Uterus (tissue), 3 donors: ENCODE measurements at regions not wholly inside any gene's neighbourhood (a gene's known extent, or its start where the extent isn't known, plus 50 kb on each side); places are given as distances from the start of the nearest gene placed in this dataset.

Experiments used
- DNase-seq, 2 donors: peaks; one replicate each; pipeline ENCODE4 v3.0.0-alpha.2; 2019 to 2020
- H3K27ac ChIP-seq, 2 donors: fragments of 200-600 bp; sonication (generic); 1 replicate in 1 of 2; 2 replicates in 1 of 2; pipeline ENCODE4 v1.5.1; 2016 to 2018
- H3K27me3 ChIP-seq, 2 donors: fragments of 200-600 bp; sonication (generic); one replicate each; pipeline ENCODE4 v1.5.1; 2018 to 2019; ENCODE audit warnings: control low read depth in 1 of 2
- H3K36me3 ChIP-seq, 2 donors: fragments of 200-600 bp; sonication (generic); one replicate each; pipeline ENCODE4 v1.5.1; 2019; ENCODE audit warnings: control low read depth in 1 of 2
- H3K4me1 ChIP-seq, 2 donors: fragments of 200-600 bp; sonication (generic); one replicate each; pipeline ENCODE4 v1.5.1; 2018 to 2019; ENCODE audit warnings: control low read depth in 1 of 2
- H3K4me3 ChIP-seq, 2 donors: fragments of 200-600 bp; sonication (generic); 1 replicate in 1 of 2; 2 replicates in 1 of 2; pipeline ENCODE4 v1.5.1; 2018 to 2019; ENCODE audit warnings: mild to moderate bottlenecking in 1 of 2
- H3K9me3 ChIP-seq, 2 donors: fragments of 200-600 bp; sonication (generic); one replicate each; pipeline ENCODE4 v1.5.1; 2019; ENCODE audit warnings: control low read depth in 1 of 2
- CTCF ChIP-seq, 4 experiments: fragments of 200-600 bp in 2 of 4; fragments of 450-650 bp in 2 of 4; sonication (generic) in 2 of 4; IDR thresholded peaks; one replicate each; pipeline ENCODE4 v1.5.1; 2016 to 2019; ENCODE audit warnings: antibody characterized with exemption in 4 of 4, mild to moderate bottlenecking in 2 of 4, moderate library complexity in 1 of 4
- POLR2A ChIP-seq, 2 donors: fragments of 450-650 bp; IDR thresholded peaks; one replicate each; pipeline ENCODE4 v1.6.1; 2016; ENCODE audit warnings: antibody characterized with exemption in 2 of 2, mild to moderate bottlenecking in 1 of 2, moderate library complexity in 1 of 2
- intact Hi-C: fragments of 100-400 bp; cut with DNase I; formaldehyde crosslinking; loops from one replicate; pipeline ENCODE4 v1.15.1; 2023; ENCODE audit warnings: low total_unique reads
- donor health status: DM: yes; HTN: yes; CAD: no.

- Histone ChIP-seq H3K4me3 (no peak overlapping the region), H3K36me3 (no peaks in the 10 kb centered on the region), H3K27me3 (no peaks in the 10 kb centered on the region), H3K27ac (no peak overlapping the region), H3K9me3 (no peaks in the 10 kb centered on the region), H3K4me1 (no peaks in the 10 kb centered on the region)
- TF ChIP-seq CTCF (IDR thresholded peaks at IDR 0.05) (no peak), POLR2A (IDR thresholded peaks at IDR 0.05) (no peak)
- intact Hi-C loops, result no loop called here
- no peak for DNase-seq
Observed at GRCh38 chr20:12928358-12928754, 80.4 kb upstream of the SPTLC3 start.

GRCh38 chr20:12928755-12929401 is 79.9 kb upstream of the SPTLC3 start:
- Histone ChIP-seq H3K27me3 (no peaks in the 10 kb centered on the region), H3K9me3 (no peaks in the 10 kb centered on the region), H3K4me1 (no peaks in the 10 kb centered on the region), H3K27ac (no peak overlapping the region), H3K4me3 (no peak overlapping the region), H3K36me3 (no peaks in the 10 kb centered on the region)
- intact Hi-C loops, result no loop called here
- TF ChIP-seq POLR2A (IDR thresholded peaks at IDR 0.05) (no peak), CTCF (IDR thresholded peaks at IDR 0.05) (no peak)
- DNase-seq, result no peak

GRCh38 chr20:12936020-12936419 is 72.8 kb upstream of the SPTLC3 start:
- H3K4me3 ChIP-seq, result no peak overlapping the region
- DNase-seq, result no peak

GRCh38 chr20:12936524-12936923 is 72.2 kb upstream of the SPTLC3 start:
- Histone ChIP-seq H3K36me3 (no peaks in the 10 kb centered on the region), H3K4me1 (no peaks in the 10 kb centered on the region), H3K9me3 (no peaks in the 10 kb centered on the region), H3K27me3 (no peaks in the 10 kb centered on the region), H3K4me3 (no peak overlapping the region), H3K27ac (no peak overlapping the region)
- intact Hi-C loops, result no loop called here
- TF ChIP-seq POLR2A (IDR thresholded peaks at IDR 0.05) (no peak), CTCF (IDR thresholded peaks at IDR 0.05) (no peak)
- DNase-seq, result no peak

More at GRCh38 chr20:12936020-12936419, 72.8 kb upstream of the SPTLC3 start:
- Histone ChIP-seq H3K27me3 (no peaks in the 10 kb centered on the region), H3K4me1 (no peaks in the 10 kb centered on the region), H3K36me3 (no peaks in the 10 kb centered on the region), H3K27ac (no peak overlapping the region), H3K9me3 (no peaks in the 10 kb centered on the region)
- no peak for TF ChIP-seq CTCF (IDR thresholded peaks at IDR 0.05)
- TF ChIP-seq POLR2A (IDR thresholded peaks at IDR 0.05), result no peak
- intact Hi-C loops, result no loop called here

GRCh38 chr20:12941025-12941424 is 67.7 kb upstream of the SPTLC3 start:
- H3K4me1 ChIP-seq, result no peaks in the 10 kb centered on the region
- no peak overlapping the region for H3K27ac ChIP-seq
- no peaks in the 10 kb centered on the region for H3K36me3 ChIP-seq
- no peak overlapping the region for H3K4me3 ChIP-seq
- no peak for DNase-seq
- no peaks in the 10 kb centered on the region for H3K9me3 ChIP-seq
- intact Hi-C loops, result no loop called here
- TF ChIP-seq POLR2A (IDR thresholded peaks at IDR 0.05) (no peak), CTCF (IDR thresholded peaks at IDR 0.05) (no peak)
- H3K27me3 ChIP-seq, result no peaks in the 10 kb centered on the region
